ENCODE measurements at regions not wholly inside any gene's neighbourhood (a gene's known extent, or its start where the extent isn't known, plus 50 kb on each side); places are given as distances from the start of the nearest gene placed in this dataset.

DNA sequence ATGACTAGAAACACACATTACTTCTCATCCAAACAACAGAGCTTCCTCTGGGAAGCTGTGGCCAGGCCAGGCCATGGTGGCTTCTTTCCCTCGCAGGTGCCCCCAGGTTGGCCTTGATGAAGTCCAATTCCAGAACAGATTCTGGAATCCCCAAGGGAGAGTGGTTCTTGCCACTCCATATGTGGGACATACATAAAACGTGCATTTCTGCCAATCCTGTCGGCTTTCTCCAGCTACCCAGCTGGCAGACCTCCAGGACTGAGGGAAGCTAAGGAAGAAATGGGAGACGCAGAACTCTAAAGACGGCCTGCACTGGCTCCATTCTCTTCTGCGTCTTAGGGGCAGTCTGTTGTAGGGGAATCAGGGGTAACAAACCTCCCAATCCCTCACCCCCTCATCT, 219.2 kb upstream of the CDH5 start:
- TF ChIP-seq, protein P1, sequence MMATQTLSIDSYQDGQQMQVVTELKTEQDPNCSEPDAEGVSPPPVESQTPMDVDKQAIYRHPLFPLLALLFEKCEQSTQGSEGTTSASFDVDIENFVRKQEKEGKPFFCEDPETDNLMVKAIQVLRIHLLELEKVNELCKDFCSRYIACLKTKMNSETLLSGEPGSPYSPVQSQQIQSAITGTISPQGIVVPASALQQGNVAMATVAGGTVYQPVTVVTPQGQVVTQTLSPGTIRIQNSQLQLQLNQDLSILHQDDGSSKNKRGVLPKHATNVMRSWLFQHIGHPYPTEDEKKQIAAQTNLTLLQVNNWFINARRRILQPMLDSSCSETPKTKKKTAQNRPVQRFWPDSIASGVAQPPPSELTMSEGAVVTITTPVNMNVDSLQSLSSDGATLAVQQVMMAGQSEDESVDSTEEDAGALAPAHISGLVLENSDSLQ (IDR thresholded peaks at IDR 0.05) = no peak
- no peak for TF ChIP-seq ZNF384 (IDR thresholded peaks at IDR 0.05)
- no peak for TF ChIP-seq FOXM1 (IDR thresholded peaks at IDR 0.05; ENCODE audit: borderline replicate concordance)
- DNase-seq (ENCODE audit: extremely low spot score) = no peak
- ChIA-PET POLR2A (no interaction called here), CTCF (no interaction called here)

DNA sequence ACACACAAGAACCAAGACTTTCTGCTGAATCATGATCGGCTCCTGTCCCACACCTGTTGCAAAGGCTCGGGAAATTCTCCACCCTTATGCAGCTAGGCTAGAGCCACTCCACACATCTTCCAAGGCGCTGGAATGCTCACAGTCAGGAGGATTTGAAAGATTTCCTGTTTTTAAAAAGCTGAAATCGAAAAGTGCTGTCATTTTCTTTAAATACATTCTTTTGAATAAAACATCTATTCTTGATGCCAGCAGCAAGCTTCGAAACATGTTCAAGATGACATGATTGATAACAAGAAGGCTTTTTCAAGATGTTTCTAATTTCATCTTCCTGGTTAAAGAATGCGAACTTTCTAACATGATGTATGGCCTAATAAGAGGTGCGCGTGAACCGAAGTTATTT, 219.7 kb upstream of the CDH5 start:
- POLR2A ChIA-PET = no interaction called here
- no peak for TF ChIP-seq SP1 (IDR thresholded peaks at IDR 0.05)
- TF ChIP-seq FOXA1 (IDR thresholded peaks at IDR 0.05) = no peak
- TF ChIP-seq FOXK2 (IDR thresholded peaks at IDR 0.05) = no peak
- no peak for TF ChIP-seq NFRKB (IDR thresholded peaks at IDR 0.05)
- TF ChIP-seq ARNT (IDR thresholded peaks at IDR 0.05) = no peak
- no peak for TF ChIP-seq SUZ12 (IDR thresholded peaks at IDR 0.05)
- TF ChIP-seq, protein P1 (IDR thresholded peaks at IDR 0.05) = no peak
- TF ChIP-seq L3MBTL2 (conservative IDR thresholded peaks at IDR 0.05) = no peak
- TF ChIP-seq ELF4 (IDR thresholded peaks at IDR 0.05) = no peak
- TF ChIP-seq LEF1 (IDR thresholded peaks at IDR 0.05; ENCODE audit: borderline replicate concordance) = no peak
- CTCF ChIA-PET = no interaction called here
- no peak for DNase-seq (ENCODE audit: extremely low spot score)

DNA sequence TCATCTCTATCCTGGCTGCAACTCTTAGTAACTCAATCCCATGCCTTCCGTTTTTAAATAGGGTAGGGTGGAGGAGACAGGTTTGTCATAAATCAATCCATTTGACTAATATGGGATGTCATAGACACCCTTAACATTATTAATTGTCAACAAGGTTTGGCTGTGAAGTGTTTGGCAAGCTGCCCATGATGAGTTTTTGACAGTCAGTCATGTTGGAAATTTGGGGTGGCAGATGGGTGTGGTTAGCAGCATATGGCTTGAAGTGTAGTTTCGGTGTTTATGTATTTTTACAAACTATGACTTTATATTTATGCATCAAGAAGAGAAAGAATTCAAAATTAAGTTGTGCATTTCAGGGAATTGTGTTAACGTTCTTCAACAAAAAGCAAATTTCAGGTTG, 221.8 kb upstream of the CDH5 start:
- no peak for DNase-seq (ENCODE audit: extremely low spot score)
- ChIA-PET POLR2A (no interaction called here), CTCF (no interaction called here)
- TF ChIP-seq ARNT (IDR thresholded peaks at IDR 0.05) (no peak), ZNF384 (IDR thresholded peaks at IDR 0.05) (no peak), ELF4 (IDR thresholded peaks at IDR 0.05) (no peak), CTBP1 (IDR thresholded peaks at IDR 0.05; ENCODE audit: borderline replicate concordance) (no peak), SP1 (IDR thresholded peaks at IDR 0.05) (no peak), FOXK2 (IDR thresholded peaks at IDR 0.05) (no peak), HDGF (IDR thresholded peaks at IDR 0.05; ENCODE audit: borderline replicate concordance) (no peak), SUZ12 (IDR thresholded peaks at IDR 0.05) (no peak), L3MBTL2 (conservative IDR thresholded peaks at IDR 0.05) (no peak), FOXA1 (IDR thresholded peaks at IDR 0.05) (no peak), TARDBP (IDR thresholded peaks at IDR 0.05) (no peak), LEF1 (IDR thresholded peaks at IDR 0.05; ENCODE audit: borderline replicate concordance) (no peak), NFRKB (IDR thresholded peaks at IDR 0.05) (no peak), FOXM1 (IDR thresholded peaks at IDR 0.05; ENCODE audit: borderline replicate concordance) (no peak), BHLHE40 (IDR thresholded peaks at IDR 0.05; ENCODE audit: borderline replicate concordance) (no peak)
- TF ChIP-seq, protein P1 (IDR thresholded peaks at IDR 0.05) = no peak

DNA sequence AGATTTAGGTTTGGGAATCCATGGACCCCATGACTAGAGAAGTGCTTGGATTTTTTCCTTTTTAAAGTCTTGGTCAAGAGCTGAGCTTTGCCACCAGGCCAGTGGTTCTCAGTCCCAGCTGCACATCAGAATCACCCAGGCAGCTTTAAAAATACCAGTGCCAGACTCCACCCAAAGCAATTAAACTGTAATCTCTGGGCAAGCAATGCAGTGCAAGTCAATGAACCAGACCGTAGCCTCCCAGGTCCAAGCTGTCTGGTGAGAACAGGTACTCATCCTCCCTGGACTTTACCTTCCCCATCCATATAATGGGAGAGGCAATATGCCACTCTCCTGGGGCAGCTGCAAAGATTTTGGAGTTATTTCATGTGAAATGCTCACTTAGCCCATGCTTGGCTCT, 223.1 kb upstream of the CDH5 start:
- TF ChIP-seq CTBP1 (IDR thresholded peaks at IDR 0.05; ENCODE audit: borderline replicate concordance) (no peak), ARNT (IDR thresholded peaks at IDR 0.05) (no peak), NFRKB (IDR thresholded peaks at IDR 0.05) (no peak), SUZ12 (IDR thresholded peaks at IDR 0.05) (no peak), ELF4 (IDR thresholded peaks at IDR 0.05) (no peak), HDGF (IDR thresholded peaks at IDR 0.05; ENCODE audit: borderline replicate concordance) (no peak), TARDBP (IDR thresholded peaks at IDR 0.05) (no peak)
- ChIA-PET POLR2A (no interaction called here), CTCF (no interaction called here)
- DNase-seq (ENCODE audit: extremely low spot score) = no peak

DNA sequence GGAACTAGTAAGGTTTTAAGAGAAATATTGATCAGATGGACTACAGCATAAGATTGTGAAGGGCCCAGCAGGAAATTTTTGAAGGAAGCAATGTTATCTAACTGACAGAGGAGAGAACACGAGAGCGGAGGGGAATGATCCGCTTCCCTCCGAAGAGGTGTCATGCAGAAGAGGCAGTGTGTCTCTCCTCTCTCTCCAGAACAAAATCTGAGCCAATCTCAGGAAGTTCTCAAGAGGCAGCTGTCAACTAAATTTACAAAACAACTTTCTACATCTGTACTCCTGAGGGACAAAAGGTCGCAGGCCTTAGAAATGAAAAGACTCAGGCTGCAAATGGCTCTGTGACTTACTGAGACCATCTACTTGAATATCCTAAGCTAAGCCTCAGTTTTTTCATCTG, 224.6 kb upstream of the CDH5 start:
- TF ChIP-seq NFRKB (IDR thresholded peaks at IDR 0.05) (no peak), ZNF384 (IDR thresholded peaks at IDR 0.05) (no peak), ELF4 (IDR thresholded peaks at IDR 0.05) (no peak), FOXM1 (IDR thresholded peaks at IDR 0.05; ENCODE audit: borderline replicate concordance) (no peak), CTBP1 (IDR thresholded peaks at IDR 0.05; ENCODE audit: borderline replicate concordance) (no peak), TARDBP (IDR thresholded peaks at IDR 0.05) (no peak), FOXK2 (IDR thresholded peaks at IDR 0.05) (no peak), LEF1 (IDR thresholded peaks at IDR 0.05; ENCODE audit: borderline replicate concordance) (no peak), SUZ12 (IDR thresholded peaks at IDR 0.05) (no peak), SP1 (IDR thresholded peaks at IDR 0.05) (no peak), HDGF (IDR thresholded peaks at IDR 0.05; ENCODE audit: borderline replicate concordance) (no peak), ARNT (IDR thresholded peaks at IDR 0.05) (no peak)
- TF ChIP-seq, protein P1 (IDR thresholded peaks at IDR 0.05) = no peak
- POLR2A ChIA-PET = no interaction called here
- CTCF ChIA-PET = no interaction called here
- no peak for DNase-seq (ENCODE audit: extremely low spot score)

DNA sequence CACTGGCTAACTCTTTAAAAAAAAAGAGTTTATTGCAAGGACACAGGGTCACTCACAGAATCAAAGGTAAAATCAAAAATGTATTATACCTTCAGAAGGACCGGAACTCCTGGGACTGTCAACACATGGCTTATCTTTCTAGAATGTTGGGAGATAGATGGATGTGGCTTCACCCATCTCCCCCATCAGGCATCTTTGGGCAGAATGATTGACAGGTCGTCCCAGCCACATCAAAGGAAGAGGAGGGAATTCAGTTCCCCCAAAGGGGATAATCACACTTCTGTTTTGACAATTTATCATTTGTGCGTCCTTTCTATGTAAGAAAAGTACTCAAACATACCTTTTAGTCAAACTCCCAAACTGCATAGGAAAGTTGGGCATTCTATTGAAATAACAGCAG, 228.6 kb upstream of the CDH5 start:
- POLR2A ChIA-PET = no interaction called here
- no peak for DNase-seq (ENCODE audit: extremely low spot score)
- CTCF ChIA-PET = no interaction called here
- TF ChIP-seq, protein P1 (IDR thresholded peaks at IDR 0.05) = 0 out of 2 replicates have a peak, but pooled peaks have one; percentile 31
- TF ChIP-seq FOXM1 (IDR thresholded peaks at IDR 0.05; ENCODE audit: borderline replicate concordance) = no peak

Data from HEK293T (cell line).